Right lobe of liver (tissue), 4 donors: ENCODE measurements at regions not wholly inside any gene's neighbourhood (a gene's known extent, or its start where the extent isn't known, plus 50 kb on each side); places are given as distances from the start of the nearest gene placed in this dataset.

Experiments used
- POLR2A ChIP-seq: fragments of 450-650 bp; IDR thresholded peaks from one replicate; pipeline ENCODE4 v1.6.1; 2017; ENCODE audit warnings: antibody characterized with exemption, mild to moderate bottlenecking
- TF ChIP-seq, protein P1 (sequence below), 4 donors: fragments of 200-600 bp in 3 of 4; fragments of 450-650 bp in 1 of 4; IDR thresholded peaks; one replicate each; pipeline versions ENCODE4 v1.5.1 to v1.8.0; 2016 to 2022; ENCODE audit warnings: antibody characterized with exemption in 4 of 4, mild to moderate bottlenecking in 2 of 4
- donor health status: DM: no; HTN: no; CAD: no.
- donor health status: DM: no; HTN: no; CAD: no.
- donor health status: DM: no; HTN: yes; CAD: no.

DNA sequence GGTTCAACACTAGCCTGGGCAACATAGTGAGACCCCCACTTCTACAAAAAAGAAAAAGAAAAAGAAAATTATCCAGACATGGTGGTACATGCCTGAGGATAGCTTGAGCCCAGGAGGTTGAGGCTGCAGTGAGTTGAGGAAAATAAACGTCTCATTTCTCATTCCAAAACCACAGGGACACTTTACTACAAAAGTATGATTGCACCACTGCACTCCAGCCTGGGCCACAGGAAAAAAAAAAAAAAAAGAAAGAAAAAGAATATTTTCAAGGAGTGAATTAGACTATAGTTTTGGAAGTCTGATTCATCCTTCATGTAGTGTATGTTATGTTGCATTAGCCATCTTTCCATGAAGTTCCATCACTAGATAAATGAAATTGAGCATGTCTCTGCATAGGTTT lies 149.5 kb upstream of the THBS1 start:
- no peak for TF ChIP-seq POLR2A
- TF ChIP-seq, protein P1, sequence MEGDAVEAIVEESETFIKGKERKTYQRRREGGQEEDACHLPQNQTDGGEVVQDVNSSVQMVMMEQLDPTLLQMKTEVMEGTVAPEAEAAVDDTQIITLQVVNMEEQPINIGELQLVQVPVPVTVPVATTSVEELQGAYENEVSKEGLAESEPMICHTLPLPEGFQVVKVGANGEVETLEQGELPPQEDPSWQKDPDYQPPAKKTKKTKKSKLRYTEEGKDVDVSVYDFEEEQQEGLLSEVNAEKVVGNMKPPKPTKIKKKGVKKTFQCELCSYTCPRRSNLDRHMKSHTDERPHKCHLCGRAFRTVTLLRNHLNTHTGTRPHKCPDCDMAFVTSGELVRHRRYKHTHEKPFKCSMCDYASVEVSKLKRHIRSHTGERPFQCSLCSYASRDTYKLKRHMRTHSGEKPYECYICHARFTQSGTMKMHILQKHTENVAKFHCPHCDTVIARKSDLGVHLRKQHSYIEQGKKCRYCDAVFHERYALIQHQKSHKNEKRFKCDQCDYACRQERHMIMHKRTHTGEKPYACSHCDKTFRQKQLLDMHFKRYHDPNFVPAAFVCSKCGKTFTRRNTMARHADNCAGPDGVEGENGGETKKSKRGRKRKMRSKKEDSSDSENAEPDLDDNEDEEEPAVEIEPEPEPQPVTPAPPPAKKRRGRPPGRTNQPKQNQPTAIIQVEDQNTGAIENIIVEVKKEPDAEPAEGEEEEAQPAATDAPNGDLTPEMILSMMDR (IDR thresholded peaks at IDR 0.05): no peak
